ENCODE measurements at regions not wholly inside any gene's neighbourhood (a gene's known extent, or its start where the extent isn't known, plus 50 kb on each side); places are given as distances from the start of the nearest gene placed in this dataset.

DNA sequence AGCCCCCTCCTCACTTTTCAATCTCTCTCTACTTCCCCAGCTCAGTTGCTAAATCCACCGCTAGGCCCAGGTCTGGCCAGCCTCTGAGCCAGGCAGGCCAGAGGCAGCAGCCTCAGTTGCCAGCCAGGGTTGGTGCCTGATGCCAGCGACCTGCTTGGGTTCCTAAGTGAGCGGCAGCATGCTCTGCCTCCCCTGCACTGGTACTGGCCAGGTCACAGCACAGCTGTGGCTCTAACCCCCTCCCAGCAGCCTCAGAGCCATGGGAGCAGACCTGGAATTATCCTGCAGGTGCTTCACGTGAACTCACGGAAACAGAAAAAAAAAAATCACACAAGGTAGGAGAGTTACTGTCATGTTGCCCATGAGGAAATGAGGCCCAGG is 82.5 kb upstream of the ATF3 start:
- TF ChIP-seq, protein P1, sequence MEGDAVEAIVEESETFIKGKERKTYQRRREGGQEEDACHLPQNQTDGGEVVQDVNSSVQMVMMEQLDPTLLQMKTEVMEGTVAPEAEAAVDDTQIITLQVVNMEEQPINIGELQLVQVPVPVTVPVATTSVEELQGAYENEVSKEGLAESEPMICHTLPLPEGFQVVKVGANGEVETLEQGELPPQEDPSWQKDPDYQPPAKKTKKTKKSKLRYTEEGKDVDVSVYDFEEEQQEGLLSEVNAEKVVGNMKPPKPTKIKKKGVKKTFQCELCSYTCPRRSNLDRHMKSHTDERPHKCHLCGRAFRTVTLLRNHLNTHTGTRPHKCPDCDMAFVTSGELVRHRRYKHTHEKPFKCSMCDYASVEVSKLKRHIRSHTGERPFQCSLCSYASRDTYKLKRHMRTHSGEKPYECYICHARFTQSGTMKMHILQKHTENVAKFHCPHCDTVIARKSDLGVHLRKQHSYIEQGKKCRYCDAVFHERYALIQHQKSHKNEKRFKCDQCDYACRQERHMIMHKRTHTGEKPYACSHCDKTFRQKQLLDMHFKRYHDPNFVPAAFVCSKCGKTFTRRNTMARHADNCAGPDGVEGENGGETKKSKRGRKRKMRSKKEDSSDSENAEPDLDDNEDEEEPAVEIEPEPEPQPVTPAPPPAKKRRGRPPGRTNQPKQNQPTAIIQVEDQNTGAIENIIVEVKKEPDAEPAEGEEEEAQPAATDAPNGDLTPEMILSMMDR (IDR thresholded peaks at IDR 0.05): no peak
- TF ChIP-seq EP300 (IDR thresholded peaks at IDR 0.05): no peak
- TF ChIP-seq POLR2A (IDR thresholded peaks at IDR 0.05): no peak
- H3K4me1 ChIP-seq: no peaks in the 10 kb centered on the region
- H3K4me3 ChIP-seq: no peak overlapping the region
- WGBS, 2 donors: 91 to 92% methylated on average over 5 of the region's 5 CpGs
- H3K36me3 ChIP-seq: no peaks in the 10 kb centered on the region
- H3K27me3 ChIP-seq: no peaks in the 10 kb centered on the region
- H3K27ac ChIP-seq: no peak overlapping the region
- H3K9me3 ChIP-seq: no peaks in the 10 kb centered on the region
- DNase-seq (ENCODE audit: low spot score in 2 of 2): no peak

DNA sequence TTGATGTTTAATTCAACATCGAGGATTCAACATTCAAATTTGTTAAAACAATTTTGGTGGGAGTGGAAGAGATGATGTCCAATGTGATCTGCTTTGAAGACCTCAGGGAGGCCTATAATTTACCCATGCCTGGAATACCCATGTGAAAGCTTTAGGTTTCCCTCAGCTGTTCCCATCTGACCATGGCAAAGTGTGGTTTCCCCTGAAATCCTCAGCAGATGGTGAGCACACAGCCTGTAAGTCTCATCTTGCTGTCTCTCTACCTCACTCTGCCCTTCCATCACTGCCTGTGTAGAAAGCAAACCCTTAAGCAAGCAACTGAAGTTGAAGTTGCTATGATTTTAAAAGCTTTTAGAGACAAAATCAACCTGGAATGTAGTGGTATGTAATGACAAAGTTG is 80.1 kb upstream of the ATF3 start:
- no peak overlapping the region for H3K4me3 ChIP-seq
- no peak for DNase-seq (ENCODE audit: low spot score in 2 of 2)
- no peaks in the 10 kb centered on the region for H3K27me3 ChIP-seq
- H3K9me3 ChIP-seq: no peaks in the 10 kb centered on the region
- TF ChIP-seq POLR2A (IDR thresholded peaks at IDR 0.05): no peak
- TF ChIP-seq, protein P1 (IDR thresholded peaks at IDR 0.05): no peak
- no peak for TF ChIP-seq EP300 (IDR thresholded peaks at IDR 0.05)
- no peaks in the 10 kb centered on the region for H3K4me1 ChIP-seq
- no peaks in the 10 kb centered on the region for H3K36me3 ChIP-seq
- no peak overlapping the region for H3K27ac ChIP-seq
- WGBS, 2 donors: 86 to 87% methylated on average over 1 of the region's 1 CpG

DNA sequence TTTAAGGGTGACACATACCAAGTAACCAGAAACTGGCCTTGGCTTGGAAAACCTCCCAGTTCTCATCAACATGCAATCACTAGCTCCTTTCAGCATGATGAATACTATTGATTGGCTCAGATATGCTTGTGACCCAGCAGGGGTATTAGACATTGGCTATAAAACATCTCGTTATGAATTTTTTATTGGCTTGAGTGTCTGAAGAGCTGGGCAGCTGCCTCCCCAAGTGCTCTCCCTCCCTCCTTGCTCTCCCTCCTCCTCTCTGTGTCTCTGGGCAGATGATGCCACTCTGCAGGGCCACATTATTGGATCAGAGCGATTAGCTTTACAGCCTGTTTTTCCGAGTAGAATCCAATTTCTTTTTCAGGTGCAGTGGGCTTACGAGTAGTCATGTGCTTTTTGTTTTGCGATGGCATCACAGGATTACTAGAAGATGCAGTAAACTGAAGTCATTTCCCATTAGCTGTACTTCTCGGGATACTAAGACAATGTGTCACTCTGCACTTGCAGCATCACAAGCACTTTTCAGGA is 79.3 kb upstream of the ATF3 start:
- no peak overlapping the region for H3K27ac ChIP-seq
- H3K27me3 ChIP-seq: no peaks in the 10 kb centered on the region
- 49 to 55% methylated on average over 6 of the region's 6 CpGs for WGBS, 2 donors
- H3K9me3 ChIP-seq: no peaks in the 10 kb centered on the region
- H3K4me1 ChIP-seq: no peaks in the 10 kb centered on the region
- H3K4me3 ChIP-seq: no peak overlapping the region
- DNase-seq (ENCODE audit: low spot score in 2 of 2): no peak
- TF ChIP-seq POLR2A (IDR thresholded peaks at IDR 0.05): no peak
- TF ChIP-seq EP300 (IDR thresholded peaks at IDR 0.05): no peak
- TF ChIP-seq, protein P1 (IDR thresholded peaks at IDR 0.05): no peak
- H3K36me3 ChIP-seq: no peaks in the 10 kb centered on the region

DNA sequence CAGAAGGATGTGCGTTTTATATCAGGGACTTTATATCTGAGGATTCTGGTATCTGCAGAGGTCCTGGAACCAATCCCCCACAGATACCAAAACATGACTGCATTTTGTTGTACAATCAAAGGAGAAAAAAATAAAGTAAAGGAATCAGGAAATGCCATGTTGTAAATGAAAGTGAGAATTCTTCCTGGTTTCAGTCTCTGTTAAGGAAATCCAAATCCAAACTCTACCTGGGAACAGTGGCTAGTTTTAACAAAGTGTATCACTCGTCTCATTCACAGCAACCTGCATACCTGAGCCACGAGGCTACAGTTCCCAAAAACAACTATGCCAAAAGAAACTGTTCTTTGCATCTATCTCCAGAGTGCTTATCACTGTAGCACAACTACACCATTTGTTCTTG is 77.3 kb upstream of the ATF3 start:
- Histone ChIP-seq H3K36me3 (no peaks in the 10 kb centered on the region), H3K27me3 (no peaks in the 10 kb centered on the region), H3K4me3 (no peak overlapping the region), H3K27ac (no peak overlapping the region), H3K4me1 (no peaks in the 10 kb centered on the region), H3K9me3 (no peaks in the 10 kb centered on the region)
- no peak for TF ChIP-seq EP300 (IDR thresholded peaks at IDR 0.05)
- no peak for TF ChIP-seq POLR2A (IDR thresholded peaks at IDR 0.05)
- TF ChIP-seq, protein P1 (IDR thresholded peaks at IDR 0.05): no peak
- DNase-seq (ENCODE audit: low spot score in 2 of 2): no peak
- 79 to 84% methylated on average over 3 of the region's 3 CpGs for WGBS, 2 donors

DNA sequence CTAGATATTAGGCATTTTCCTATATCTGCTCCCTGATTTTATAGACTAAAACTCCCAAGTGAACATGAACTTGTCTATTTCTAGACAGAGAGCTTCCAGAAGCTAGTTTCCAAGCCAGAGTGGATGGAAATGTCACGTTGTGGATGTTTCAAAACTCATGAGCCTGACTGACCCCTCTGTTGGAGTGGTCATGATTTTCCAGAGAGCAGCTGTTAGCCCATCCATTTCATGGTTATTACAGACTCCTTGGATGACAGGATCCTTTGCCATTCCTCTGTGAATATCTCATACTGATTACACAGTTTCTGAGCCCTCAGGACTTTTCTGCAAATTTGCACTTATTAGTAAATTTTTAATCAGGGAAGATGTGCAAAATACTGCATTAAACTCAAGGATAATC is 76.8 kb upstream of the ATF3 start:
- Histone ChIP-seq H3K27me3 (no peaks in the 10 kb centered on the region), H3K4me3 (no peak overlapping the region), H3K36me3 (no peaks in the 10 kb centered on the region), H3K9me3 (peaks cover 0 to 4% (median 0%) of the 10 kb centered on the region in 4 donors), H3K4me1 (no peaks in the 10 kb centered on the region), H3K27ac (no peak overlapping the region)
- 9 to 36% methylated on average over 1 of the region's 1 CpG for WGBS, 2 donors
- no peak for DNase-seq (ENCODE audit: low spot score in 2 of 2)
- TF ChIP-seq EP300 (IDR thresholded peaks at IDR 0.05) (no peak), POLR2A (IDR thresholded peaks at IDR 0.05) (no peak)
- TF ChIP-seq, protein P1 (IDR thresholded peaks at IDR 0.05): no peak

Measured in tibial nerve (tissue), 4 donors.